GM21619 (cell line): ENCODE measurements at regions not wholly inside any gene's neighbourhood (a gene's known extent, or its start where the extent isn't known, plus 50 kb on each side); places are given as distances from the start of the nearest gene placed in this dataset.
"Not testable (repeated sequence)": the region's sequence is repeated elsewhere in the genome, so short reads cannot be mapped to it uniquely, and the experiment has no call there.

Experiments used
- ATAC-seq: cut with Tn5 transposase; IDR thresholded peaks from one replicate; pipeline ENCODE4 v1.9.1; 2021; ENCODE audit not compliant: unreplicated experiment

- ATAC-seq = no peak
These were observed 232.9 kb upstream of the PCDH20 start for GRCh38 chr13:61648547-61648946.

- no peak for ATAC-seq
These were observed 196.5 kb upstream of the PCDH20 start for GRCh38 chr13:61612192-61612591.

GRCh38 chr13:61608138-61608537 is 192.5 kb upstream of the PCDH20 start:
- no peak for ATAC-seq

GRCh38 chr13:61600360-61601033 is 184.8 kb upstream of the PCDH20 start:
- ATAC-seq = no peak

GRCh38 chr13:61592489-61592888 is 176.8 kb upstream of the PCDH20 start:
- no peak for ATAC-seq

- no peak for ATAC-seq
These were observed 160.3 kb upstream of the PCDH20 start for GRCh38 chr13:61575973-61576372.

GRCh38 chr13:61563645-61564044 is 148.0 kb upstream of the PCDH20 start:
- no peak for ATAC-seq

GRCh38 chr13:61546911-61547310 is 131.3 kb upstream of the PCDH20 start:
- ATAC-seq = no peak

GRCh38 chr13:61546413-61546812 is 130.8 kb upstream of the PCDH20 start:
- ATAC-seq = no peak

- no peak for ATAC-seq
These were observed 120.8 kb upstream of the PCDH20 start for GRCh38 chr13:61536433-61536832.

GRCh38 chr13:61531383-61532065 is 115.9 kb upstream of the PCDH20 start:
- no peak for ATAC-seq

GRCh38 chr13:61519214-61519613 is 103.6 kb upstream of the PCDH20 start:
- not testable (repeated sequence) for ATAC-seq

- ATAC-seq = no peak
These were observed 93.3 kb upstream of the PCDH20 start for GRCh38 chr13:61508936-61509335.

GRCh38 chr13:61500176-61500575 is 84.5 kb upstream of the PCDH20 start:
- ATAC-seq = no peak

- no peak for ATAC-seq
These were observed 80.0 kb upstream of the PCDH20 start for GRCh38 chr13:61495648-61496047.

- ATAC-seq = not testable (repeated sequence)
These were observed 77.9 kb upstream of the PCDH20 start for GRCh38 chr13:61493556-61493955.

- no peak for ATAC-seq
These were observed 70.8 kb upstream of the PCDH20 start for GRCh38 chr13:61486496-61486895.

GRCh38 chr13:61485128-61485765 is 69.6 kb upstream of the PCDH20 start:
- ATAC-seq = no peak

GRCh38 chr13:61477619-61478018 is 62.0 kb upstream of the PCDH20 start:
- ATAC-seq = no peak

GRCh38 chr13:61470786-61471185 is 55.1 kb upstream of the PCDH20 start:
- no peak for ATAC-seq

- ATAC-seq = no peak
These were observed 50.6 kb upstream of the PCDH20 start for GRCh38 chr13:61466280-61466679.
